ENCODE measurements at regions not wholly inside any gene's neighbourhood (a gene's known extent, or its start where the extent isn't known, plus 50 kb on each side); places are given as distances from the start of the nearest gene placed in this dataset.
"Not testable (repeated sequence)": the region's sequence is repeated elsewhere in the genome, so short reads cannot be mapped to it uniquely, and the experiment has no call there.

GRCh38 chr16:64352246-64352645 is 769.6 kb downstream of the CDH11 start:
- Histone ChIP-seq H3K27ac (ENCODE audit: low read depth, low read length) (no peak overlapping the region), H2AFZ (ENCODE audit: low read length, unreplicated experiment) (no peak overlapping the region), H3K36me3 (ENCODE audit: insufficient read depth, low read length) (no peaks in the 10 kb centered on the region), H3K4me1 (ENCODE audit: control insufficient read depth, insufficient read depth, low read length, unreplicated experiment) (peaks cover 24% of the 10 kb centered on the region), H3K79me2 (ENCODE audit: control insufficient read depth, insufficient read depth, low read length, unreplicated experiment) (no peaks in the 10 kb centered on the region), H3K4me3 (ENCODE audit: low read depth, low read length) (no peak overlapping the region), H3K27me3 (ENCODE audit: insufficient read depth, low read length) (no peaks in the 10 kb centered on the region)

GRCh38 chr16:64351121-64351520 is 770.7 kb downstream of the CDH11 start:
- H2AFZ ChIP-seq (ENCODE audit: low read length, unreplicated experiment), result no peak overlapping the region
- no peaks in the 10 kb centered on the region for H3K36me3 ChIP-seq (ENCODE audit: insufficient read depth, low read length)
- H3K27ac ChIP-seq (ENCODE audit: low read depth, low read length), result no peak overlapping the region
- H3K27me3 ChIP-seq (ENCODE audit: insufficient read depth, low read length), result no peaks in the 10 kb centered on the region
- H3K79me2 ChIP-seq (ENCODE audit: control insufficient read depth, insufficient read depth, low read length, unreplicated experiment), result no peaks in the 10 kb centered on the region
- no peak overlapping the region for H3K4me3 ChIP-seq (ENCODE audit: low read depth, low read length)
- H3K4me1 ChIP-seq (ENCODE audit: control insufficient read depth, insufficient read depth, low read length, unreplicated experiment), result peaks cover 14% of the 10 kb centered on the region

GRCh38 chr16:64346080-64346479 is 775.8 kb downstream of the CDH11 start:
- H3K4me3 ChIP-seq (ENCODE audit: low read depth, low read length), result no peak overlapping the region
- no peak overlapping the region for H3K27ac ChIP-seq (ENCODE audit: low read depth, low read length)
- no peaks in the 10 kb centered on the region for H3K36me3 ChIP-seq (ENCODE audit: insufficient read depth, low read length)
- H3K79me2 ChIP-seq (ENCODE audit: control insufficient read depth, insufficient read depth, low read length, unreplicated experiment), result no peaks in the 10 kb centered on the region
- H2AFZ ChIP-seq (ENCODE audit: low read length, unreplicated experiment), result no peak overlapping the region
- no peaks in the 10 kb centered on the region for H3K4me1 ChIP-seq (ENCODE audit: control insufficient read depth, insufficient read depth, low read length, unreplicated experiment)
- no peaks in the 10 kb centered on the region for H3K27me3 ChIP-seq (ENCODE audit: insufficient read depth, low read length)

DNA sequence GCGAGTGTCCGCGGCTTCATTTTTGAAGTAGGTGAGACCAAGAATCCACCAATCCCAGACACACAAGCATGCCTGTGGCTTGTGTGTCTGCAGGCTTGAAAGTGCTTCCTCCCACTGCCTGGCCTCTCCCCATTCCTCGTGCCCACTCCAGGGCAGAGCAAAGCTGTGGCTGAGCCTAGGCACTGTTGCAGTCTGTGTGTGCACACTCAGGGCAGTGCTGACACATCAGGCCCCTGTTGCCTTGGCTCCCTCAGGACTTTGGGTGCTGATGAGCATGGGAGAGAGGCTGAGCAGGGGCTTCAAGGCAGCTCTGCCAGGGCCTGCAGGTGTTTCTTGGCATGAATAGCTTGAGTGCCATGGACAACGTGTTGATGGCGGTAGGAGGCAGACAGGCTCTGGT is 776.7 kb downstream of the CDH11 start:
- Histone ChIP-seq H3K4me3 (ENCODE audit: low read depth, low read length) (no peak overlapping the region), H3K36me3 (ENCODE audit: insufficient read depth, low read length) (no peaks in the 10 kb centered on the region), H3K4me1 (ENCODE audit: control insufficient read depth, insufficient read depth, low read length, unreplicated experiment) (no peaks in the 10 kb centered on the region), H2AFZ (ENCODE audit: low read length, unreplicated experiment) (no peak overlapping the region), H3K27ac (ENCODE audit: low read depth, low read length) (no peak overlapping the region), H3K79me2 (ENCODE audit: control insufficient read depth, insufficient read depth, low read length, unreplicated experiment) (no peaks in the 10 kb centered on the region), H3K27me3 (ENCODE audit: insufficient read depth, low read length) (no peaks in the 10 kb centered on the region)

GRCh38 chr16:64343820-64344443 is 777.9 kb downstream of the CDH11 start:
- H2AFZ ChIP-seq (ENCODE audit: low read length, unreplicated experiment); H3K27me3 ChIP-seq (ENCODE audit: insufficient read depth, low read length); H3K4me3 ChIP-seq (ENCODE audit: low read depth, low read length); H3K4me1 ChIP-seq (ENCODE audit: control insufficient read depth, insufficient read depth, low read length, unreplicated experiment); H3K27ac ChIP-seq (ENCODE audit: low read depth, low read length); H3K36me3 ChIP-seq (ENCODE audit: insufficient read depth, low read length); H3K79me2 ChIP-seq (ENCODE audit: control insufficient read depth, insufficient read depth, low read length, unreplicated experiment): not testable (repeated sequence)

- Histone ChIP-seq H3K27me3 (ENCODE audit: insufficient read depth, low read length) (no peaks in the 10 kb centered on the region), H3K27ac (ENCODE audit: low read depth, low read length) (no peak overlapping the region), H3K36me3 (ENCODE audit: insufficient read depth, low read length) (no peaks in the 10 kb centered on the region), H3K79me2 (ENCODE audit: control insufficient read depth, insufficient read depth, low read length, unreplicated experiment) (no peaks in the 10 kb centered on the region), H3K4me3 (ENCODE audit: low read depth, low read length) (no peak overlapping the region), H3K4me1 (ENCODE audit: control insufficient read depth, insufficient read depth, low read length, unreplicated experiment) (peaks cover 9% of the 10 kb centered on the region), H2AFZ (ENCODE audit: low read length, unreplicated experiment) (no peak overlapping the region)
These were observed 778.6 kb downstream of the CDH11 start for GRCh38 chr16:64343061-64343819.

GRCh38 chr16:64341336-64341735 is 780.5 kb downstream of the CDH11 start:
- not testable (repeated sequence) for H3K4me1 ChIP-seq (ENCODE audit: control insufficient read depth, insufficient read depth, low read length, unreplicated experiment); H3K36me3 ChIP-seq (ENCODE audit: insufficient read depth, low read length); H2AFZ ChIP-seq (ENCODE audit: low read length, unreplicated experiment); H3K27ac ChIP-seq (ENCODE audit: low read depth, low read length); H3K79me2 ChIP-seq (ENCODE audit: control insufficient read depth, insufficient read depth, low read length, unreplicated experiment); H3K27me3 ChIP-seq (ENCODE audit: insufficient read depth, low read length); H3K4me3 ChIP-seq (ENCODE audit: low read depth, low read length)

DNA sequence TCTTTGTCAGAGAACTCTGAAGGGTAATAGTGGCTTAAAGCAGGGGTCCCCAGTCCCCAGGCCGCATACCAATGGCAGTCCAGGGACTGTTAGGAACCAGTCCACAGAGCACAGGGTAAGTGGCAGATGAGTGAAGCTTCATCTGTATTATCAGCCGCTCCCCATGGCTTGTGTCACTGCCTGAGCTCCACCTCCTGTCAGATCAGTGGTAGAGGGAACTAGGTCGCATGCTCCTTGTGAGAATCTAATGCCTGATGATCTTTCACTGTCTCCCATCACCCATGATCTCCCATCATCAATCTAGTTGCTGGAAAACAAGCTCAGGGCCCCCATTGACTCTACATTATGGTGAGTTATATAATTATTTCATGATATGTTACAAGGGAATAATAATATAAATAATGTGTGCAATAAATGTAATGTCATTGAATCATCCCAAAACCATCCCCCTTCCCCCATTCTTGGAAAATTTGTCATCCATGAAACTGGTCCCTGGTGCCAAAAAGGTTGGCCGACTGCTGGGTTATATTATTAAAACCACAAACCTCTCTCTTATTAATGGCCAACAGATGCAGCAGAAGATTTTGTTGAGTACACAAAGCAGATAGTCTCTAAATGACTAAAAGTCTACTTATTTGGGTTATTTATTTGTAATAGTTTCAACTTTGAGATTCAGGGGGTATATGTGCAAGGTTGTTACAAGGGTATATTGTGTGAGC is 782.7 kb downstream of the CDH11 start:
- Histone ChIP-seq H2AFZ (ENCODE audit: low read length, unreplicated experiment) (no peak overlapping the region), H3K4me3 (ENCODE audit: low read depth, low read length) (no peak overlapping the region), H3K79me2 (ENCODE audit: control insufficient read depth, insufficient read depth, low read length, unreplicated experiment) (no peaks in the 10 kb centered on the region), H3K27me3 (ENCODE audit: insufficient read depth, low read length) (no peaks in the 10 kb centered on the region), H3K4me1 (ENCODE audit: control insufficient read depth, insufficient read depth, low read length, unreplicated experiment) (peaks cover 9% of the 10 kb centered on the region), H3K27ac (ENCODE audit: low read depth, low read length) (no peak overlapping the region; the same call in 1 of the 2 replicates), H3K36me3 (ENCODE audit: insufficient read depth, low read length) (no peaks in the 10 kb centered on the region)

- Histone ChIP-seq H3K4me1 (ENCODE audit: control insufficient read depth, insufficient read depth, low read length, unreplicated experiment) (no peaks in the 10 kb centered on the region), H3K27me3 (ENCODE audit: insufficient read depth, low read length) (no peaks in the 10 kb centered on the region), H3K27ac (ENCODE audit: low read depth, low read length) (no peak overlapping the region), H2AFZ (ENCODE audit: low read length, unreplicated experiment) (no peak overlapping the region), H3K4me3 (ENCODE audit: low read depth, low read length) (no peak overlapping the region), H3K79me2 (ENCODE audit: control insufficient read depth, insufficient read depth, low read length, unreplicated experiment) (no peaks in the 10 kb centered on the region), H3K36me3 (ENCODE audit: insufficient read depth, low read length) (no peaks in the 10 kb centered on the region)
These were observed 800.0 kb downstream of the CDH11 start for GRCh38 chr16:64321881-64322280.

DNA sequence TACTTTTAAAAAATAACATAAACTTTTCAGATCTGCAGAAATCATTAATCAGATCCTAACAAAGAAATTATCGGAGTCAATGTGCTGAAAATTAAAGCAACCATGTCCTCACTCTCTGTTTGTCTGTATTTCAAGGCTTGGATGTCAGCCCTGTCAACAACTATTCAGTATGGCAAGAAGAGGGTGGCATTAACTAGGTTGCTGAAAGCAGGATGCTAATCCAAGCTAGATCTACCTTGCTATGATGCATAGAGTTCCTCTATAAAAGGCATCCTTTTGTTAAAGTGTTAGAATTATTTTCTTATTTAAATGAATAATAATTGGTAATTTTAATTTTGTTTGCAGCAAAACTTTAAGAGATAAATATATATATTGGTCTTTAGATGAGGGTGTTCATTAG is 800.8 kb downstream of the CDH11 start:
- H3K27ac ChIP-seq (ENCODE audit: low read depth, low read length), result no peak overlapping the region
- H3K4me1 ChIP-seq (ENCODE audit: control insufficient read depth, insufficient read depth, low read length, unreplicated experiment), result no peaks in the 10 kb centered on the region
- no peaks in the 10 kb centered on the region for H3K27me3 ChIP-seq (ENCODE audit: insufficient read depth, low read length)
- no peaks in the 10 kb centered on the region for H3K79me2 ChIP-seq (ENCODE audit: control insufficient read depth, insufficient read depth, low read length, unreplicated experiment)
- no peak overlapping the region for H3K4me3 ChIP-seq (ENCODE audit: low read depth, low read length)
- H2AFZ ChIP-seq (ENCODE audit: low read length, unreplicated experiment), result no peak overlapping the region
- H3K36me3 ChIP-seq (ENCODE audit: insufficient read depth, low read length), result no peaks in the 10 kb centered on the region

GRCh38 chr16:64317601-64318000 is 804.3 kb downstream of the CDH11 start:
- H3K79me2 ChIP-seq (ENCODE audit: control insufficient read depth, insufficient read depth, low read length, unreplicated experiment), result no peaks in the 10 kb centered on the region
- H3K36me3 ChIP-seq (ENCODE audit: insufficient read depth, low read length), result no peaks in the 10 kb centered on the region
- H3K4me3 ChIP-seq (ENCODE audit: low read depth, low read length), result no peak overlapping the region
- H3K4me1 ChIP-seq (ENCODE audit: control insufficient read depth, insufficient read depth, low read length, unreplicated experiment), result no peaks in the 10 kb centered on the region
- H2AFZ ChIP-seq (ENCODE audit: low read length, unreplicated experiment), result no peak overlapping the region
- no peaks in the 10 kb centered on the region for H3K27me3 ChIP-seq (ENCODE audit: insufficient read depth, low read length)
- H3K27ac ChIP-seq (ENCODE audit: low read depth, low read length), result no peak overlapping the region

Measured in ACC112 (cell line).